WTC11 (cell line): ENCODE measurements at regions not wholly inside any gene's neighbourhood (a gene's known extent, or its start where the extent isn't known, plus 50 kb on each side); places are given as distances from the start of the nearest gene placed in this dataset.

Experiments
- ATAC-seq: fragments of 200-7000 bp; cut with Tn5 transposase; 2 replicates; pipeline ENCODE4 v1.10.0; 2021; ENCODE audit warnings: mild to moderate bottlenecking, moderate library complexity
- CTCF ChIA-PET: fragments of 300-600 bp; sonication (Branson Sonifier 250); formaldehyde crosslinking; loops from one replicate; lab custom pipeline; 2021; ENCODE audit warnings: antibody characterized with exemption; lab: Charles Lee
- POLR2A ChIA-PET: fragments of 350-600 bp; sonication (Branson Sonifier 250); formaldehyde crosslinking; loops from one replicate; lab custom pipeline; 2021; ENCODE audit warnings: antibody characterized with exemption; lab: Charles Lee
- DNase-seq: peaks from one replicate; pipeline ENCODE4 v3.0.0; 2021; ENCODE audit warnings: low spot score
- H3K27ac Mint-ChIP-seq: 2 replicates; pipeline ENCODE4 v1.8.0; 2021; ENCODE audit warnings: mixed read lengths
- H3K27me3 Mint-ChIP-seq: 2 replicates; pipeline ENCODE4 v1.8.0; 2021; ENCODE audit warnings: low read depth, mild to moderate bottlenecking, moderate library complexity, mixed read lengths
- H3K36me3 Mint-ChIP-seq: 2 replicates; pipeline ENCODE4 v1.8.0; 2021; ENCODE audit warnings: mixed read lengths
- H3K4me1 Mint-ChIP-seq: 2 replicates; pipeline ENCODE4 v1.8.0; 2022; ENCODE audit warnings: mixed read lengths
- H3K4me3 Mint-ChIP-seq: 2 replicates; pipeline ENCODE4 v1.8.0; 2021; ENCODE audit warnings: mild to moderate bottlenecking, moderate library complexity, mixed read lengths
- H3K9me3 Mint-ChIP-seq: 2 replicates; pipeline ENCODE4 v1.8.0; 2021; ENCODE audit warnings: mixed read lengths
- CREM ChIP-seq: sonication (generic); formaldehyde crosslinking; IDR thresholded peaks from 2 replicates; pipeline ENCODE4 v1.8.1; 2022; ENCODE audit warnings: mild to moderate bottlenecking, missing genetic modification reagents, moderate library complexity
- ESRRA ChIP-seq: sonication (generic); formaldehyde crosslinking; IDR thresholded peaks from 2 replicates; pipeline ENCODE4 v1.8.1; 2022; ENCODE audit warnings: mild to moderate bottlenecking, missing genetic modification reagents, borderline replicate concordance
- ETV6 ChIP-seq: sonication (generic); formaldehyde crosslinking; IDR thresholded peaks from 2 replicates; pipeline ENCODE4 v1.8.1; 2022; ENCODE audit warnings: mild to moderate bottlenecking, missing genetic modification reagents
- FOXK1 ChIP-seq: sonication (generic); formaldehyde crosslinking; IDR thresholded peaks from 2 replicates; pipeline ENCODE4 v1.8.0; 2022; ENCODE audit warnings: mild to moderate bottlenecking, moderate library complexity, missing genetic modification reagents
- HMGA2 ChIP-seq: fragments of 250-450 bp; sonication (Bioruptor Pico); IDR thresholded peaks from 2 replicates; pipeline ENCODE4 v1.4.0; 2021; ENCODE audit warnings: mild to moderate bottlenecking, moderate library complexity
- JAZF1 ChIP-seq: fragments of 250-450 bp; sonication (Bioruptor Pico); IDR thresholded peaks from 2 replicates; pipeline ENCODE4 v1.9.0; 2021; ENCODE audit warnings: moderate library complexity, mild to moderate bottlenecking, inconsistent platforms
- MXD4 ChIP-seq: fragments of 250-450 bp; sonication (Bioruptor Pico); IDR thresholded peaks from 2 replicates; pipeline ENCODE4 v1.8.0; 2021; ENCODE audit warnings: mild to moderate bottlenecking, moderate library complexity, borderline replicate concordance
- MYBL2 ChIP-seq: sonication (generic); formaldehyde crosslinking; IDR thresholded peaks from 2 replicates; pipeline ENCODE4 v1.8.1; 2023; ENCODE audit warnings: mild to moderate bottlenecking, moderate library complexity, missing genetic modification reagents
- NFATC4 ChIP-seq: fragments of 250-450 bp; sonication (Bioruptor Pico); IDR thresholded peaks from 2 replicates; pipeline ENCODE4 v1.9.0; 2021; ENCODE audit warnings: mild to moderate bottlenecking
- NFE2L1 ChIP-seq: sonication (generic); formaldehyde crosslinking; IDR thresholded peaks from 2 replicates; pipeline ENCODE4 v1.8.1; 2023; ENCODE audit warnings: missing genetic modification reagents
- NFYB ChIP-seq: sonication (generic); formaldehyde crosslinking; conservative IDR thresholded peaks from 2 replicates; pipeline ENCODE4 v1.8.0; 2022; ENCODE audit warnings: low read depth, missing genetic modification reagents
- NR1H2 ChIP-seq: sonication (generic); formaldehyde crosslinking; IDR thresholded peaks from 2 replicates; pipeline ENCODE4 v1.9.0; 2021; ENCODE audit warnings: mild to moderate bottlenecking, moderate library complexity, missing genetic modification reagents
- NR3C1 ChIP-seq: sonication (generic); formaldehyde crosslinking; conservative IDR thresholded peaks from 2 replicates; pipeline ENCODE4 v1.8.1; 2023; ENCODE audit warnings: low read depth, mild to moderate bottlenecking, missing genetic modification reagents
- RORB ChIP-seq: fragments of 250-450 bp; sonication (Bioruptor Pico); IDR thresholded peaks from 2 replicates; pipeline ENCODE4 v1.9.0; 2021; ENCODE audit warnings: mild to moderate bottlenecking
- SMAD3 ChIP-seq: sonication (generic); formaldehyde crosslinking; IDR thresholded peaks from 2 replicates; pipeline ENCODE4 v1.8.0; 2022; ENCODE audit warnings: missing genetic modification reagents, mild to moderate bottlenecking, borderline replicate concordance
- SOX15 ChIP-seq: fragments of 250-450 bp; sonication (Bioruptor Pico); IDR thresholded peaks from 2 replicates; pipeline ENCODE4 v1.9.0; 2021; ENCODE audit warnings: mild to moderate bottlenecking
- ZNF232 ChIP-seq: sonication (generic); formaldehyde crosslinking; IDR thresholded peaks from 2 replicates; pipeline ENCODE4 v1.8.0; 2022; ENCODE audit warnings: mild to moderate bottlenecking, missing genetic modification reagents
- ZNF263 ChIP-seq: sonication (generic); formaldehyde crosslinking; IDR thresholded peaks from 2 replicates; pipeline ENCODE4 v1.8.1; 2022; ENCODE audit warnings: low read depth, mild to moderate bottlenecking, moderate library complexity, missing genetic modification reagents
- ZNF416 ChIP-seq: fragments of 250-450 bp; sonication (Bioruptor Pico); IDR thresholded peaks from 2 replicates; pipeline ENCODE4 v1.9.0; 2021; ENCODE audit warnings: mild to moderate bottlenecking, inconsistent platforms
- TF ChIP-seq, protein P1 (sequence below): sonication (generic); formaldehyde crosslinking; IDR thresholded peaks from 2 replicates; pipeline ENCODE4 v1.8.1; 2022; ENCODE audit warnings: low read depth, mild to moderate bottlenecking, moderate library complexity, missing genetic modification reagents, borderline replicate concordance
- TF ChIP-seq, protein P2 (sequence below): fragments of 250-450 bp; sonication (Bioruptor Pico); IDR thresholded peaks from 2 replicates; pipeline ENCODE4 v1.9.0; 2021; ENCODE audit warnings: mild to moderate bottlenecking
- TF ChIP-seq, protein P3 (sequence below): fragments of 250-450 bp; sonication (Bioruptor Pico); IDR thresholded peaks from 2 replicates; pipeline ENCODE4 v2.1.2; 2022; ENCODE audit warnings: mild to moderate bottlenecking, moderate library complexity
- TF ChIP-seq, protein P4 (sequence below): fragments of 250-450 bp; sonication (Bioruptor Pico); IDR thresholded peaks from 2 replicates; pipeline ENCODE4 v1.9.0; 2021; ENCODE audit warnings: mild to moderate bottlenecking
- TF ChIP-seq, protein P5 (sequence below): sonication (generic); formaldehyde crosslinking; IDR thresholded peaks from 2 replicates; pipeline ENCODE4 v1.8.0; 2022; ENCODE audit warnings: missing genetic modification reagents
- TF ChIP-seq, protein P6 (sequence below): sonication (generic); formaldehyde crosslinking; IDR thresholded peaks from 2 replicates; pipeline ENCODE4 v1.8.1; 2023; ENCODE audit warnings: mild to moderate bottlenecking, missing genetic modification reagents, borderline replicate concordance

DNA sequence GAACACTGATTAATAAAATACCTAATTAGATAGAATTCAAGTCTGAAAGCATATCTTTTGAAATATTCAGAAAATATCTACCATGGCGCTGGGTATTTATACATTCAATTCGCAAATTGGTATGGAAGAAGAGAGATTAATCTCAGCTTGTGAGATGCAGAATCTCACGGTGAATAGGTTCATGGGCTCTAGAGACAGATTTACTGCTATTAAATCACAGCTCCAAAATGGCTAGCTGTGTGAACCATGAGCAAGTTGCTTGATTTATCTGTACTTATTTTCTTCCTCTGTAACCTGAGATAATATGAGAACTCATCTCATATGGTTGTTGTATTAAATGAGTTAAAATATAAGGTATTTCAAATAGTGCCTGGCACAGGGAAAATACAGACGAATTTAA is 556.7 kb downstream of the FBXO15 start:
- Mint-ChIP-seq H3K4me3 (no peak overlapping the region), H3K36me3 (no peaks in the 10 kb centered on the region), H3K4me1 (peaks cover 8% of the 10 kb centered on the region), H3K9me3 (no peaks in the 10 kb centered on the region), H3K27ac (no peak overlapping the region), H3K27me3 (no peaks in the 10 kb centered on the region)
- TF ChIP-seq, protein P1, sequence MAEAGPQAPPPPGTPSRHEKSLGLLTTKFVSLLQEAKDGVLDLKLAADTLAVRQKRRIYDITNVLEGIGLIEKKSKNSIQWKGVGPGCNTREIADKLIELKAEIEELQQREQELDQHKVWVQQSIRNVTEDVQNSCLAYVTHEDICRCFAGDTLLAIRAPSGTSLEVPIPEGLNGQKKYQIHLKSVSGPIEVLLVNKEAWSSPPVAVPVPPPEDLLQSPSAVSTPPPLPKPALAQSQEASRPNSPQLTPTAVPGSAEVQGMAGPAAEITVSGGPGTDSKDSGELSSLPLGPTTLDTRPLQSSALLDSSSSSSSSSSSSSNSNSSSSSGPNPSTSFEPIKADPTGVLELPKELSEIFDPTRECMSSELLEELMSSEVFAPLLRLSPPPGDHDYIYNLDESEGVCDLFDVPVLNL (CRISPR knock-in tag) = no peak
- TF ChIP-seq ETV6 (CRISPR knock-in tag) = no peak
- TF ChIP-seq, protein P2, sequence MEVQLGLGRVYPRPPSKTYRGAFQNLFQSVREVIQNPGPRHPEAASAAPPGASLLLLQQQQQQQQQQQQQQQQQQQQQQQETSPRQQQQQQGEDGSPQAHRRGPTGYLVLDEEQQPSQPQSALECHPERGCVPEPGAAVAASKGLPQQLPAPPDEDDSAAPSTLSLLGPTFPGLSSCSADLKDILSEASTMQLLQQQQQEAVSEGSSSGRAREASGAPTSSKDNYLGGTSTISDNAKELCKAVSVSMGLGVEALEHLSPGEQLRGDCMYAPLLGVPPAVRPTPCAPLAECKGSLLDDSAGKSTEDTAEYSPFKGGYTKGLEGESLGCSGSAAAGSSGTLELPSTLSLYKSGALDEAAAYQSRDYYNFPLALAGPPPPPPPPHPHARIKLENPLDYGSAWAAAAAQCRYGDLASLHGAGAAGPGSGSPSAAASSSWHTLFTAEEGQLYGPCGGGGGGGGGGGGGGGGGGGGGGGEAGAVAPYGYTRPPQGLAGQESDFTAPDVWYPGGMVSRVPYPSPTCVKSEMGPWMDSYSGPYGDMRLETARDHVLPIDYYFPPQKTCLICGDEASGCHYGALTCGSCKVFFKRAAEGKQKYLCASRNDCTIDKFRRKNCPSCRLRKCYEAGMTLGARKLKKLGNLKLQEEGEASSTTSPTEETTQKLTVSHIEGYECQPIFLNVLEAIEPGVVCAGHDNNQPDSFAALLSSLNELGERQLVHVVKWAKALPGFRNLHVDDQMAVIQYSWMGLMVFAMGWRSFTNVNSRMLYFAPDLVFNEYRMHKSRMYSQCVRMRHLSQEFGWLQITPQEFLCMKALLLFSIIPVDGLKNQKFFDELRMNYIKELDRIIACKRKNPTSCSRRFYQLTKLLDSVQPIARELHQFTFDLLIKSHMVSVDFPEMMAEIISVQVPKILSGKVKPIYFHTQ (CRISPR knock-in tag) = no peak
- TF ChIP-seq CREM (CRISPR knock-in tag) = no peak
- no peak for TF ChIP-seq JAZF1 (CRISPR knock-in tag)
- no peak for TF ChIP-seq NR1H2 (CRISPR knock-in tag)
- TF ChIP-seq NFATC4 (CRISPR knock-in tag) = no peak
- TF ChIP-seq ESRRA (CRISPR knock-in tag) = no peak
- no peak for TF ChIP-seq HMGA2 (CRISPR knock-in tag)
- TF ChIP-seq MXD4 (CRISPR knock-in tag) = no peak
- TF ChIP-seq RORB (CRISPR knock-in tag) = no peak
- TF ChIP-seq ZNF232 = no peak
- TF ChIP-seq, protein P3, sequence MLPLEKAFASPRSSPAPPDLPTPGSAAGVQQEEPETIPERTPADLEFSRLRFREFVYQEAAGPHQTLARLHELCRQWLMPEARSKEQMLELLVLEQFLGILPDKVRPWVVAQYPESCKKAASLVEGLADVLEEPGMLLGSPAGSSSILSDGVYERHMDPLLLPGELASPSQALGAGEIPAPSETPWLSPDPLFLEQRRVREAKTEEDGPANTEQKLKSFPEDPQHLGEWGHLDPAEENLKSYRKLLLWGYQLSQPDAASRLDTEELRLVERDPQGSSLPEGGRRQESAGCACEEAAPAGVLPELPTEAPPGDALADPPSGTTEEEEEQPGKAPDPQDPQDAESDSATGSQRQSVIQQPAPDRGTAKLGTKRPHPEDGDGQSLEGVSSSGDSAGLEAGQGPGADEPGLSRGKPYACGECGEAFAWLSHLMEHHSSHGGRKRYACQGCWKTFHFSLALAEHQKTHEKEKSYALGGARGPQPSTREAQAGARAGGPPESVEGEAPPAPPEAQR = no peak
- TF ChIP-seq NR3C1 = no peak
- no peak for TF ChIP-seq FOXK1
- TF ChIP-seq SOX15 = no peak
- POLR2A ChIA-PET = no interaction called here
- ATAC-seq = no peak
- CTCF ChIA-PET = no interaction called here
- no peak for DNase-seq

DNA sequence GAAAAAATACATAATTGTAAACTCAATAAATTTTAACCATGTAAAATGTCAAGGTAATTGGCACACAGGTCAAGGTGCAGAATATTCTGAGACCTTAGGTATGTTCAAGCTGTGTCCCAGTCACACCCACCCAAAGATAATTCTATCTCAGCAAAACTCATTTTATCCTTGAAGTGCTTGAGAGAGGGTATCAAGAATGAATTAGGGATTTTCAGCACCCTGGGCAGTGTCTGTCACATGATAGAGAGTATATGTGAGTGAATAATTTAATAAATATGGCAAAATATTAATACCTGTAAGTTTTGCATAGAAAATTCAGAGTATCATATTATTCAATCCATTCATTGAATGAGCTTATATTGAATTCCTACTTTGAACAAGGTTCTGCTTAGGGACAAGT is 567.9 kb downstream of the FBXO15 start:
- no peak for DNase-seq
- H3K27ac Mint-ChIP-seq = no peak overlapping the region

More for the DNA sequence above, 567.9 kb downstream of the FBXO15 start:
- Mint-ChIP-seq H3K4me1 (peaks cover 11% of the 10 kb centered on the region), H3K27me3 (no peaks in the 10 kb centered on the region), H3K36me3 (no peaks in the 10 kb centered on the region), H3K4me3 (no peak overlapping the region), H3K9me3 (peaks cover 8% of the 10 kb centered on the region)
- no peak for ATAC-seq
- POLR2A ChIA-PET = no interaction called here
- CTCF ChIA-PET = no interaction called here
- TF ChIP-seq NR1H2 (CRISPR knock-in tag) = no peak
- no peak for TF ChIP-seq ZNF263 (CRISPR knock-in tag)
- TF ChIP-seq NFATC4 (CRISPR knock-in tag) = no peak
- TF ChIP-seq, protein P4, sequence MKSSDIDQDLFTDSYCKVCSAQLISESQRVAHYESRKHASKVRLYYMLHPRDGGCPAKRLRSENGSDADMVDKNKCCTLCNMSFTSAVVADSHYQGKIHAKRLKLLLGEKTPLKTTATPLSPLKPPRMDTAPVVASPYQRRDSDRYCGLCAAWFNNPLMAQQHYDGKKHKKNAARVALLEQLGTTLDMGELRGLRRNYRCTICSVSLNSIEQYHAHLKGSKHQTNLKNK (CRISPR knock-in tag) = no peak
- TF ChIP-seq, protein P5, sequence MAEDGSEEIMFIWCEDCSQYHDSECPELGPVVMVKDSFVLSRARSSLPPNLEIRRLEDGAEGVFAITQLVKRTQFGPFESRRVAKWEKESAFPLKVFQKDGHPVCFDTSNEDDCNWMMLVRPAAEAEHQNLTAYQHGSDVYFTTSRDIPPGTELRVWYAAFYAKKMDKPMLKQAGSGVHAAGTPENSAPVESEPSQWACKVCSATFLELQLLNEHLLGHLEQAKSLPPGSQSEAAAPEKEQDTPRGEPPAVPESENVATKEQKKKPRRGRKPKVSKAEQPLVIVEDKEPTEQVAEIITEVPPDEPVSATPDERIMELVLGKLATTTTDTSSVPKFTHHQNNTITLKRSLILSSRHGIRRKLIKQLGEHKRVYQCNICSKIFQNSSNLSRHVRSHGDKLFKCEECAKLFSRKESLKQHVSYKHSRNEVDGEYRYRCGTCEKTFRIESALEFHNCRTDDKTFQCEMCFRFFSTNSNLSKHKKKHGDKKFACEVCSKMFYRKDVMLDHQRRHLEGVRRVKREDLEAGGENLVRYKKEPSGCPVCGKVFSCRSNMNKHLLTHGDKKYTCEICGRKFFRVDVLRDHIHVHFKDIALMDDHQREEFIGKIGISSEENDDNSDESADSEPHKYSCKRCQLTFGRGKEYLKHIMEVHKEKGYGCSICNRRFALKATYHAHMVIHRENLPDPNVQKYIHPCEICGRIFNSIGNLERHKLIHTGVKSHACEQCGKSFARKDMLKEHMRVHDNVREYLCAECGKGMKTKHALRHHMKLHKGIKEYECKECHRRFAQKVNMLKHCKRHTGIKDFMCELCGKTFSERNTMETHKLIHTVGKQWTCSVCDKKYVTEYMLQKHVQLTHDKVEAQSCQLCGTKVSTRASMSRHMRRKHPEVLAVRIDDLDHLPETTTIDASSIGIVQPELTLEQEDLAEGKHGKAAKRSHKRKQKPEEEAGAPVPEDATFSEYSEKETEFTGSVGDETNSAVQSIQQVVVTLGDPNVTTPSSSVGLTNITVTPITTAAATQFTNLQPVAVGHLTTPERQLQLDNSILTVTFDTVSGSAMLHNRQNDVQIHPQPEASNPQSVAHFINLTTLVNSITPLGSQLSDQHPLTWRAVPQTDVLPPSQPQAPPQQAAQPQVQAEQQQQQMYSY = no peak
- TF ChIP-seq NFYB (CRISPR knock-in tag) = no peak
- TF ChIP-seq MYBL2 (CRISPR knock-in tag) = no peak
- no peak for TF ChIP-seq ZNF416 (CRISPR knock-in tag)
- TF ChIP-seq SMAD3 (CRISPR knock-in tag) = no peak
- no peak for TF ChIP-seq NFE2L1 (CRISPR knock-in tag)
- TF ChIP-seq, protein P6, sequence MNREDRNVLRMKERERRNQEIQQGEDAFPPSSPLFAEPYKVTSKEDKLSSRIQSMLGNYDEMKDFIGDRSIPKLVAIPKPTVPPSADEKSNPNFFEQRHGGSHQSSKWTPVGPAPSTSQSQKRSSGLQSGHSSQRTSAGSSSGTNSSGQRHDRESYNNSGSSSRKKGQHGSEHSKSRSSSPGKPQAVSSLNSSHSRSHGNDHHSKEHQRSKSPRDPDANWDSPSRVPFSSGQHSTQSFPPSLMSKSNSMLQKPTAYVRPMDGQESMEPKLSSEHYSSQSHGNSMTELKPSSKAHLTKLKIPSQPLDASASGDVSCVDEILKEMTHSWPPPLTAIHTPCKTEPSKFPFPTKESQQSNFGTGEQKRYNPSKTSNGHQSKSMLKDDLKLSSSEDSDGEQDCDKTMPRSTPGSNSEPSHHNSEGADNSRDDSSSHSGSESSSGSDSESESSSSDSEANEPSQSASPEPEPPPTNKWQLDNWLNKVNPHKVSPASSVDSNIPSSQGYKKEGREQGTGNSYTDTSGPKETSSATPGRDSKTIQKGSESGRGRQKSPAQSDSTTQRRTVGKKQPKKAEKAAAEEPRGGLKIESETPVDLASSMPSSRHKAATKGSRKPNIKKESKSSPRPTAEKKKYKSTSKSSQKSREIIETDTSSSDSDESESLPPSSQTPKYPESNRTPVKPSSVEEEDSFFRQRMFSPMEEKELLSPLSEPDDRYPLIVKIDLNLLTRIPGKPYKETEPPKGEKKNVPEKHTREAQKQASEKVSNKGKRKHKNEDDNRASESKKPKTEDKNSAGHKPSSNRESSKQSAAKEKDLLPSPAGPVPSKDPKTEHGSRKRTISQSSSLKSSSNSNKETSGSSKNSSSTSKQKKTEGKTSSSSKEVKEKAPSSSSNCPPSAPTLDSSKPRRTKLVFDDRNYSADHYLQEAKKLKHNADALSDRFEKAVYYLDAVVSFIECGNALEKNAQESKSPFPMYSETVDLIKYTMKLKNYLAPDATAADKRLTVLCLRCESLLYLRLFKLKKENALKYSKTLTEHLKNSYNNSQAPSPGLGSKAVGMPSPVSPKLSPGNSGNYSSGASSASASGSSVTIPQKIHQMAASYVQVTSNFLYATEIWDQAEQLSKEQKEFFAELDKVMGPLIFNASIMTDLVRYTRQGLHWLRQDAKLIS (CRISPR knock-in tag) = no peak
